CD4-positive, alpha-beta T cell treated with Interleukin-15 for 1 hour (primary cell): ENCODE measurements at regions not wholly inside any gene's neighbourhood (a gene's known extent, or its start where the extent isn't known, plus 50 kb on each side); places are given as distances from the start of the nearest gene placed in this dataset.

Experiments used
- DNase-seq: peaks from one replicate; pipeline ENCODE4 v3.0.0-alpha.2; 2020

DNA sequence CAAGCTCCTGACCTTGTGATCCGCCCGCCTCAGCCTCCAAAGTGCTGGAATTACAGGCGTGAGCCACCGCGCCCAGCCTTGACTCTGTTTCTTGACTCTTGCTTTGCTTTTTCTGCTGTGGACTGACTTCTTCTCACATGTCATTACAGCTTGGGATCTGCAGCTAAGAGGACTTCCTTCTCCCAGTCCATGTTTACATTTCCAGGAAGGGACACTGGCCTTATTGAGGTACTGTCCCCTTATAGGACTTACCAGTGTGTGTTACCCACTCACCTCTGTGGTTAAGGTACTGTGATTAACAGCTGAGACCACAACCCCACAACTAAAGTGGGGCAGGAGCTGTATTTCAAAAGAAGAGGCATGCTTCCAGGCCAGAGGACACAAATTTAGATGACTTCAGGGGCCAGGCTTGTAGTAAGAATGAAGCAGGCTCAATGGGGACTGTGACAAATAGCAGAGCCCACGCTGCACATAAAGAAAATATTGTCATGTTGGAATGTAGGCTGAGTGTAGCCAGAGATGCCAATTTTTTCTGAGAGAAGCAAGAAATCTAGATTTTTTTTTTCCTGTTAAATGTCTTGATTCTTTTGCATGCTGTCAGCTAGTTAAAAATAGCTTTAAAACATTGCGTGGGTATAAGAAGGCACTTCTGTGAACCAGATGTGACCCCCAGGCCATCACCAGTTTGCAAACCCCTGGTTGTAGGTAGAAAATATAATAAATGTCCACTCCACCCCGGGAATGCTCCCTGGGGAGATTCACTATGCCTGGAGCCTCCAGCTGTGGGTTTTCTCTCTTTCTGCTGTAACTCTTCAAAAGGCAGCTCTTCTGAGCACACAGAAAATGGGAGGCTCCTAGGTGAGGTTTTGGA is 75.0 kb downstream of the PTPDC1 start:
- DNase-seq = no peak

DNA sequence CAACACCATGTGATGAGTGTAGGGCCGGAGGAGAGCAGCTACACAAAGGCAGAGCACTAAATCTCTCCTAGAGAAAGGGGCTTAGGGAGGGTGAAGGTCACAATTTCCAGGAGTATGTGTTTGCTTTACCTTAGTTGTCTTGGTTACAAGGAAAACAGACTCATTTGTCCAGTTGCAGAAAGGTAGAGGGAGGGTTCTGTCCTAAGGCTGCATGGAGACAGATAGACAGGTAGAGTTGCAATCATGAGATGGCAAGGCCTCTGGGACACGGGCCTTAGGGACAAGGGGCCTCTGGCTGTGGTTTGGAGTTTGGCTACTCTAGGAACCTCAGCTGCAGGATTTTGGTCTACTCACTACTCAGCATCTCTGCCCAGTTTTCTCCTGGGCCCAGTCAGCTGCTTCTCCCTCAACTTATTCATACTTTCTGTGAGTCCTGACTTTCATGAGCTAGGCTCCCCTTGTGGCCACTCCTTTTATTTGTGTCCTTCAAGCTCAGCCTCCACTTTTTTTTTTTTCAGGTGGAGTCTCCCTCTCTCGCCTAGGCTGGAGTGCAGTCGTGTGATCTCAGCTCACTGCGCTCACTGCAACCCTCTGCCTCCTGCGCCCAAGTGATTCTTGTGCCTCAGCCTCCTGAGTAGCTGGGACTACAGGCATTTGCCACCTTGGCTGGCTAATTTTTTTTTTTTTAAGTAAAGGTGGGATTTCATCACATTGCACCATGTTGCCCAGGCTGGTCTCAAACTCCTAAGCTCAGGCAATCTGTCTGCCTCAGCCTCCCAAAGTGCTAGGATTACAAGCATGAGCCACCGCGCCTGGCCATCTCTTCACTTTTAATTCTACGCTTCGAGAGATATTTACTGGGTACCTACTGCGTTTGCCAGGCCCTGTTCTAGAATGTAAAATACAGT is 76.6 kb downstream of the PTPDC1 start:
- no peak for DNase-seq

DNA sequence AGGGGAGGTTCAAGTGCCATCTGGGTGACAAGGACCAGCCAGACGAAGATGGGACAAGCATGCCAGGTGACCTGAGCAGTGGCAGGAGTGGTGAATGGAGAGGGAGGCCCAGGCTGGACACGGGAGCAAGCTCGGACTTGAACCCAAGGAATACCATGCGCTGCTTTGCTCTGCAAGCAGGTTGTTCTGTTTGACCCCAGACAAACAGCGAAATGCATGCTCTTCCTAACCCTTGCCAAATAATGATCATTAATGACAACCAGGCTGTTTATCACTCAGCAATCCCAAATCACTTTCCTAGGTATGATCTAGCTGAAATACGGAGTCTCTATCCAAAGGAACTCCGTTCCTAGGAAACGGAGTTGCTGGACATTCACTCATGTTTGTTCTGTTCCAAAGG is 77.4 kb downstream of the PTPDC1 start:
- DNase-seq = no peak

DNA sequence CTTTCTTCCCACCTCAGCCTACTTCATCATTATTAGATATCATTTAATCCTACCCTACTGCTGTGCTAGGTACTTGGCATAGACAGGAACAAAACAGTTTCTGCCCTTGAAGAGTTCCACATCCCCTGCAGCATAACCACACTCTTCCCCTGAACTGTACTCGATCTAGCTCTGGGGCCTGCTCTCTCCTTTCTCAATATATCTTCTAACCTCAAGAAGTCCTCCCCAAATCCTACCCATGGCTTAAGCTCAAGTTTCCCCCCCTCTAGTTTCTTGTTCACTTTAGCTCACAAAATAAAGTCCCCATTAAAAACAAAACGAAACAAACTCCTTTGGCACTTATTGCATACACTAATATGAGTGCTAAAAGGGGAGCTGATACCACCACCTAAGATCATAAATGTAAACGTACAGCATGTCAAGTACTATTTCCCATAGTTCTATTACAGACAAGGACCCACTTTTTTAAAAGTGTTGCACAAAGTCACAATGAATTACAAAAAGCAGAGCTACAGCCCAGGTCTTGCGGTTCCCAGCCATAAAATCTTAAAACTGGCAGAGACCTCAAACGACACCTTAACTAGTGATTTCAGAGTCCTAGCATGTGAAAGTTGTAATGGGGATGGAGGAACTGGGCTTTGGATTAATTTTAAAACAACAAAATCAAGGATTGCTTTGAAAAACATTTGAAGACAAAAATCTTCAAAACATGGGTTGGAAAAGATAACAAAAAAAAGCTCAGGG is 80.7 kb downstream of the PTPDC1 start:
- DNase-seq = no peak

DNA sequence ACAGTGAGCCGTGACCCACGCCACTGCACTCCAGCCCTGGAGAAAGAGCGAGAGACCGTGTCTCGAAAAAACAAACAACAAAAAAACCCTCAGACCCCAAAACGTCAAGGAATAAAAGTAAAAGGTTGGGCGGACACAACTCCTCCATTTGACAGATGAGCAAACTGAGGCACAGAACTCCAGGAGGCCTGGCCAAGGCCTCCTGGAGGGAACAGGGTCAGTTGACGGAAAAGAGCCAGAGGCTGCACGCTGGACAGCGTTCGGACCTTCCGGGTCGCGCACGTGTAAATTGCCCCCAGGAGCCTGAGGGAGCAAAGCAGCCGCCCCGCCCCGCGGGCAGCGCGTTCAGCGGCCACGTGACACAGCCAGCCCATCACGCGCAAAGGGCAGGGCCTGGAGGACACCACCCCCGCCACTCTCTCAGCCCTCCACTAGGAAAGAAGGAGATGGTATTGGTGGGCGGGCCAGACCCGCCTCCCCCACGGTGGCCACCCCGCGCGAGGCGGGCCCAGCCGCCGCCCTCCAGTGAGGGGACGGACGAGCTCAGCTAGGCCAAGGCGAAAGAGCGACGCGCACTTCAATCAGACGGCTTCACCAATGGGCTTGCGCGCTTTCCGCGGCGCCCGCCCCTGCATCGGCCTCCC is 81.5 kb downstream of the PTPDC1 start:
- DNase-seq = peak; percentile 99

DNA sequence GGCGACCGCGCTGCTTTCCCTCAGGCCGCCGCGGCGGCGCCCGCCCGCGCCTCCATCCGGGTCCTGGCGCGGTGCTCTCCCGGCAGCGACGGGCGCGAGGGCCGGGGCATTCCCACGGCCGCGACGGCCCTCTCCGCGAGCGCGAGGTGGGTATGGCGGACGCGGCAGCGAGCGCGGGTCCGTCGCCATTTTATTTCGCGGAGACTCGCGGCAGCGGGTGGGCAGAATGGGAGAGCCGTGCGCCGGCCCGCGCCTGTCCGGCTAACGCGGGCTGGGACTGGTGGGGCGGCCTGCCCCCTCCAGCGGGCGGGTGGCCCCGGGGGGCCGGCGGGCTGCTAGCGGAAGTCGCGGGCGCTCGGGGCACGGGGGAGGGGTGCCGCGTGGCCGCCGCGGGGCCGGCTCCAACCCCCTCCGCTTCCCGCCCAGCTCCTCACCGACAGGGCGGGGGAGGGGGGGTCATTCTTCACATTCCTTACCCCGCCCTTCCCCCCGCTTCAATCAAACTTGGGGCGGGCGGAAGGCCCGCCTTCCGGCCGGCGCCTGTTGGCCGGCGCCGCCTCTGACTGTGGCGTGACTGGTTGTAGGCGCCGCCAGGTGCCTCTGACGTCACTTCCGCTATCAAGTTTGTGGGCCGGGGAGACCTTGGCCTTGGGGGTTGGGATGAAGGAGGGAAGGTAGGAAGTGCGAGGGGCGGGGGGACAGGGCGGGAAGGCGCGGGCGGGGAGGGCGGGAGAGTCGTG is 82.1 kb downstream of the PTPDC1 start:
- peak; percentile 97 for DNase-seq

DNA sequence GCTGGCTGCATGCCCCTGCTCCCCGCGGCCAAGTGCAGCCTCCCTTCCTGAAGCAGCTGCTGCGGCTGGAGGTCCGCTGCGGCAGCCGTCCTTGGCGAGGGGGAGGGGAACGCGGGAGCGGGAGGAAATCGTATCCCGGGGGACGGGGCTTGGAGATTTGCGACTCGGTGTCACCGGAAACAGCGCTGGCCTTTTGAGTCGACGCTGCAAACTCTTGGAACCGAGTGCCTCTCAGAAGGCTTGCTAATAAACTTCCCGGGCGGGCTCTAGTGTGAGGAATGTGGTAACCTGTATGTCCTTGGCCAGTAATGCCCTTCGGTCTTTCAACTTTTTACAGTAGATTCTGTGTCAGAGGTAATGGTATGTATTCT is 82.7 kb downstream of the PTPDC1 start:
- no peak for DNase-seq

DNA sequence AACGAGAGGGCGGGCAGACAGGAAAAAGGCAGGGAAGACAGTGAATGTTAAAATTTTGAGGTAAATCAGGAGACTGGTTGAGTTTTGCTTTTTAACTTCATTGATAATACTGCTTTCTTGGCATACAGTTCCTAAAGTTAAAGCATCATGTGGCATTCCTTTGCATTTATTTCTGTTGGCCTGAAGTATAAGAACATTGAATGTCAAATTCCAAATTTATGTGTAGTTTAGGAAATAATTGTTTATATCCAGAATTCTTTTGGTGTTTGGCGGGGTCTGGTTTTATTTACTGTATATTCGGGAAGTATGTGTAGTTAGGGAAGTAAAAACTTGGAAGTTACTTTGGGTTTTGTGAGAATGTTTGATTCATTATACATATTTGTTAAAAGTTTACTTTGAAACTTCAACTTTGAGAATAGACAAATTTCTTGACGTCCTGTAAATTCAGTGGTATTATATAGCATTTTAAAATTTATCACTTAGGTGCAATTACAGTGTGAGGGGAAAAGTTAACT is 83.2 kb downstream of the PTPDC1 start:
- DNase-seq = no peak

DNA sequence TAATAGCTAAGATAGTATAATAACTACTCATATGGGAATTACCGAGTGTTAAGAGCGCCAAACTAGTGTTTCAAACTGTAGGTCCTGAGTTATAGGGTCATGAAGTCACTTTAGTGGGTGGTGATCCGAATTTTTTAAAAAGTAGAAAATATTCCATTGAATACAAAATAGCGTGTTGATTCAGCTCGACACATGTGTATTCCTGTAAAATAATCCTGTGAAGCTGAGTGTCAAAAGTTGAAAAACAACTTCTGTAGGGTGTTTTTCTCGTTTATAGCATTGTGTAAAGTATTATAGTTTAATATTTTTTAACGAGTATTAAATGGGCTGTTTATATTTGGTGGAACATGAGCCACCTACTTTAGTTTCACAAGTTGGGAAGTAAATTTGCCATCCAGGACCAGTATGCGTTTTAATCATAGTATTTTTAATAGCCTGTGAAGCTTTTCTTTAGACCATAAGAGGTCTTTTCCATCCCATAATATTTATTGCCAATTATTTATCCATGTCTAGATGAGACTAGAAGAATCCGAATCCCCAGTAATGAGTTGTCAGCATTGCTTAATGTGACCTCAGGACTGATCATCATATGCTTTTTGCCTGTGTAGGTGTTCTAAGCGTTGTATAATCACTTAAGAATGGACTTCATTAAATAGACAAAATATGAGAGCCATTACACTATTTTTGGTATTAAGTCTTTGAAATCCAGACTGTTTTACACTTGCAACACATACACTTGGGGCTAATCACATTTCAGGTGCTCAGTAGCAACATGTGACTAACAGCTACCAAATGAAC is 84.1 kb downstream of the PTPDC1 start:
- no peak for DNase-seq

DNA sequence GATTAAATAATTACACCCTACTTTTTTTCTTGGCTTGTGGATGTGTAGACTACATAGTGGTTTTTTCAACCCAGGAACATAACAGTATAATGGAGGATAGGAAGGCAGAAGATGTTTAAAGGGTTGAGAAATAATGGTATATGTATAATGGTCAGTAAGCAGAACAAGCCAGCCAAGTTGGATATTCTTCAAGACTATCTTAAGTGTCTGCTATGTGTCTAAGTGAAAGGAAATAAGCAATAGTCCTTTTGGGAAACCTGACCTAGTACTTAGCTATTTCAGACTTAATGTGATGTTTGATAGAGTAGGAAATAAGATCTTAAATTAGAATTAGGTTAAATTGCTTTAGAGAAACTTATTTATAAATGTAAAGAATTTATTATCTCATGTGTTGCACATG is 85.7 kb downstream of the PTPDC1 start:
- DNase-seq = no peak

DNA sequence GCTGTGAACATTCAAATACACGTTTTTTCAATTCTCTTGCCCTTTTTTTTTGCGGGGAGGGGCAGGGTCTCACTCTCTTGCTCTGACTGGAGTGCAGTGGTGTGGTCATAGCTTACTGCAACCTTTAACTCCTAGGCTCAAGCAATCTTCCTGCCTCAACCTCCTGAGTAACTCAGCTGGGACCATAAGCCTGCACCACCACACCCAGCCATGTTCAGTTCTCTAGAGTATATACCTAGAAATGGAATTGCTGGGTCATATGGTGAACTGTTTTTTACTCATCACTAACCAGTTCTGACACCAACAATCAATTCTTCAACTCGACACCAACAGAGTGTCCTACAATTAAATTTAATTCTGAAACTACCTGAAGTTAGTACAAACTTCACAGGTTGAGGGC is 85.5 kb upstream of the ZNF169 start:
- no peak for DNase-seq

DNA sequence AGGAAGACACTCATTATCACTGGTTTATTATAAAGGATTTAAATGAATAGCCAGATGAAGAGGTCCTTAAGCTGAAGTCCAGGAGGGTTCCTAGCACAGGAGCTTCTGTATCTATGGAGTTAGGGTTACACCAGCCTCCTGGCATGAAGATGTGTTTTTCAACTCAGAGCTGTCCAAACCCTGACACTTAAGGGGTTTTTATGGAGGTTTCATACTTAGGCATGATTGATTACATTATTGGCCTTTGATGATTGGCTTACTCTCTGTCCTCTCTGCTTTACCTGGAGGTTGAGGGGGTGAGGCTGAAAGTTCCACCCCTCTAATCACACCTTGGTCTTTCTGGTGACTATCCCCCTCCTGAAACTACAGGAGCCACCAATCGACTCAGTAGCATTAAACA is 84.9 kb upstream of the ZNF169 start:
- no peak for DNase-seq

DNA sequence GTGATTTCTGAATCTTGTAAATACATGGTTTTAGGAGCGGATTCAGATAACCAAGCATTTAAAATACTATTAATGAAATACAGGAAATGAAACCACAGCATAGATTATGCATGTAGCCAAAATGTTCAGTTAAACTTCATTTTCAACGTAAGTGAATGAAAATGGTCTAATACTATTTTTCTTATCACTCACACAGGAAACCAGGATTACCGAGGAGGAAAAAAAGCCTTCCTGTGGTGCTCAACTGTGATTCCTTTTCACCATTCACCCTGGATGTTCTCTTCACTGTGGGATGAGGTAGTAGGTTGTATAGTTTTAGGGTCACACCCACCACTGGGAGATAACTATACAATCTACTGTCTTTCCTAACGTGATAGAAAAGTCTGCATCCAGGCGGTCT is 83.4 kb upstream of the ZNF169 start:
- DNase-seq = no peak

DNA sequence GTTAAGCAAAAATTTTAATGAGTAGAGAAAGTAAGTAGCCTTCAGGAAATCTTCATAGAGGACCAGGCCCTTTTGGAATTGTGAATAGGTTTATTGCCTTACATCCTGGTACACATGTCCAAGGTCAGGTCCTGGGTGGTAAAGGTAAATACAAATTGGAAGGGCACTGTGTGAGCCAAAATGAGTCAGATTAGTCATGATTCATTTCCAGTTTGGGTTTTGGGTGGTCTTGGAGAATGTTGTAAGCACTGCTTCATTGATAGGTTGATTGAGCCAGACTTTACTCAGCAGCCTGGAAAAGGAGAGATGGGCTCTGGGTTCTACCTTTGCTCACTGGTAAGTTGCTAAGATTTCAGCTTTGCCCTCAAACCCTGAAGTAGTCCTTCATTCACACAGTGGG is 82.5 kb upstream of the ZNF169 start:
- DNase-seq = no peak

DNA sequence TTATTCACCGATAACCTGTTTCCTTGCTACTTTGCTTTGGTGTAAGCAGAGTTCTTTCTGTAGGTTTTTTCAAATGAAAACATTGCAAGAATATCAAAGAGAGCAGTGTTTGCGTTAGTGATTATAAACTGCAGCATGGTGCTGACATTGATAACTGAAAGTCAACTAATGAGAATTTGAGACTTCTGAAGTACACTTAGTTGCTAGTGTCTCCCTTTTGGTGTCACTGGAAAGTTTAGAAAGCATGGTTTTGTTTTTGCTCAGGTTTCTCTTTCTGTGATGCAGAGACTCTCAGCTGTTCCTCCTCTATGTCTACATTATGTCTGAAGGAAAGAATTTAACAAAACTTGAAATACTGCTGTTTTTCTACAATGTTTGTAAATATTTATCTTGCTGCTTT is 80.2 kb upstream of the ZNF169 start:
- DNase-seq = no peak

DNA sequence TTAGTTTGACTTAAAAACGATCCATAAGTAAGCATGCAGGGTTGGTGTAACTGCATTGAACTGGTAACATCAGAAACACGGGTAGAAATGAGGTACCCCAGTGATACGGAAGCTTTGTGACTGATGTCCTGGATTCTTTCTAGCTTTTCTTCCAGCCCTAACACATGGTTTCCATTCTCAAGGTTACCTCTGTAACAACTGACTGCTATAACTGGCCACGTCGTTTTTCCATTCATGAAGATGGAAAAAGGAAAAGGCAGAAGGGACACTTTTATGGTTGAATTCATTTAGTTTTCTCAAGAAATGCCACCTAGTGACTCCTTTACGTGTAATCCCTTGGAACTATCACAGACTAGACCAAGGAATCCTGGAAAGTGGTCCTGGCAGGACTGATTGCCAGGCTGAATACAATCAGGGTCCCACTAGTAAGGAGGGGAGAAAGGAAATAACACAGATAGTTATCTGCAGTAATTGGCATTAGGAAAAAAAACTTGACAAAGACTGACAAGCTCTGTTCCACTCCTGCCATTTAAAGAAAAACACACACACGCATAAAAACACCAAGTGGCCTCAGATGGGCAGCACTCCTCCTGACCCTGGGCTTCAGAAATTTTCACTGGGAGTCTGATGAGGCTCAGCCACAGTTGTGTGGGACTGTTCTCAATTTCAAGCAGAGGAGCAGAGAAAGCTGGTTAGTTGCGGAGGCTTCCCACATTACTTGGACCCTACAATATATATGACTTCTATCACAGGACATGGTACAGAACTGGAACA is 77.5 kb upstream of the ZNF169 start:
- DNase-seq = no peak

DNA sequence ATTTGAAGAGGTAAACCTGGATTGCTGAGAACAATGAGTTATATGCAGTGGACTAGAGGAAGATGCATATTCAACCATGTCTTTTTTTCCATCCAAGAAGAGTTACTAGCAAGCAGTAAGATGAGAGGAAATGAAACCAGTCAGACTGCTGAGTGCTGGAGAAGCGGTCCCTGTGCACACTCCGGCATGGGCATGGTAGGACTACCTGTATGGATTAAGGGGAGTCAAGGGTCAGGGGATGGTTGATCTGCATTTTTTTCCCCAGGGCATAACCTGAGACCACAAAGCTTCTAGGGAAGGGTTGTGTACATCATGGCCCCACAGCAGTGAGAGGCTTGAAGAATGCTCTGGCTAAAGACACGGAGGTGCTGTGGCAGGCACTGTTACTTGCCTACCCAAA is 76.6 kb upstream of the ZNF169 start:
- no peak for DNase-seq

DNA sequence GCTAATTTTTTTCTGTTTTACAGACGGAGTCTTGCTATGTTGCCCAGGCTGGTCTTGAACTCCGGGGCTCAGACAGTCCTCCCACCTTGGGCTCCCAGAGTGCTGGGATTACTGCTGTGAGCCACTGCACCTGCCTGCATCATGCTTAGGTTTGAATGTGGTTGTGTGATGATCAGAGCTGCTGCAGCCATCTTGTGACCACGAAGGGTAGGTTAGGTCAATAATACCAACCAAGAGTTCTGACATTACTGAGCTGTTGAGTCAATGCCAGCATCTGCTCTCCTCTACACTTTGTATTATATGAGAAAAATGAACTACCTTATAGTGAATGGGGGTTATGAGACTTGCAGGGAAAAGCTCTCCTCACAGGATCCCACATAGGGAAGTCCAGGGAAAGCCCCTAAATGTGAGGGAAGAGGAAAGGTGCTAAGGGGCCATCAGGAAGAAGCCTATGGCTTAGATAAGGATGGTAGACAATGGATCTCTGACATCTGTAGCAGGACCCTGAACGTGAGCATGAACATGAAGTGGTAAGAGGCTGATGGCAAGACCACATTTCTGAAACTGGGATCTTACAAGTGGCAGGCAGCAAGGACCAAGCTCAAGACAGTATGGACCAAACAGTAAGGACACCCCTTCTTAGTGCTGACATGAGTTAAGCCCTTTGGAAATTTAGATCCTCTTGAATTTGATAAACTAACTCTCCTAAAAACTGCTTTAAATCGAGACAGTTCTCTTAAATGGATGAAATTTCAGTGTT is 75.7 kb upstream of the ZNF169 start:
- no peak for DNase-seq

DNA sequence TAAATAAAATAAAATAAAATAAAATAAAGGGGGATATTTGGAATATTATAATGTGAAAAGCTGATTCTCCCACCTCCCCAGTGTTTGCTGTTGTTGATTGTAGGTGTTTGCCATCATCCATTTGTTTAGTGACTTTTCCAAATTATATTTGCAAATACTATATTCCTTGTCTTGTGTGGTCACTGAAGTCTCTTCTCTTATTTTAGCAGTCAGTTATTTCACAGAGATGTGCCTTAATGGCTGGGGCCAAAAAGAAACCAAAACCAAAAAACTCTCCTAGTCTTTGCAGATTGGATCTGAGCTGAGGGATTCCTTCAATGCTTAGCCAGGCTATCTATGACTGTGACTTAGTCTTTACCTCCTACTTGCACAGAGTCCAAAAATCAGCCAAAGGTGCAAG is 70.9 kb upstream of the ZNF169 start:
- DNase-seq = no peak
